ENCODE measurements at regions not wholly inside any gene's neighbourhood (a gene's known extent, or its start where the extent isn't known, plus 50 kb on each side); places are given as distances from the start of the nearest gene placed in this dataset.
"Not testable (repeated sequence)": the region's sequence is repeated elsewhere in the genome, so short reads cannot be mapped to it uniquely, and the experiment has no call there.

DNA sequence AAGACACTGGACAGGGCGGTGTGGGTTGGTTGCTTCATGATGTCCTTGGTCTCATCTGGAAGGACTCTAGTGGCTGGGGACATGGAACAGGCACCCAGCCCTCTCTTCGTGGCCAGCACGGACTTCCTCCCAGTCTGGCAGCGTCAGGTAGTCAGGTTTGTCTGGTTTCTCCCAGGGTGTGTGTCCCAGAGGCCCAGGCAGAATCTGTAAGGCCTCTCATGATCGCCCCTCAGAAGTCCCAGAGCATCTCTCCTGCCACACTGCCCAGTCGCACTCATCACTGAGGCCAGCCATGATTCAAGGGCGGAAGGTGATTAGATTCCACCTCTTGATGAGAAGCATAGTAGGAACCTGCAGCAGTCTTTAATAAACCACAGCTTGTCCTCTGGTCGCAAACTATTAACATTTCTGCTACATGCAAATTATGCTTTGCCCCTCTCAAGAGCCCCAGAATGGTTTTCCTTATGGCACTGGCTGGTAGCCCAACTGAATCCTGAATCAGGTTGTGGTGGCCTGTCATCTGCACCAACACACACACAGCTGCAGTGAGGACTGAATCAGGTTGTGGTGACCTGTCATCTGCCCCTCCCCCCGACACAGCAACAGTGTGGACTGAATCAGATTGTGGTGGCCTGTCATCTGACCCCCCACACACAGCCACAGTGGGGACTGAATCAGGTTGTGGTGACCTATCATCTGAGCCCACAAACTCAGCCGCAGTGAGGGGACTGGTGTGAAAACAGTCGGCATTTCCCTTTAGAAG, 1742.9 kb upstream of the TPTE start:
- TF ChIP-seq, protein P1, sequence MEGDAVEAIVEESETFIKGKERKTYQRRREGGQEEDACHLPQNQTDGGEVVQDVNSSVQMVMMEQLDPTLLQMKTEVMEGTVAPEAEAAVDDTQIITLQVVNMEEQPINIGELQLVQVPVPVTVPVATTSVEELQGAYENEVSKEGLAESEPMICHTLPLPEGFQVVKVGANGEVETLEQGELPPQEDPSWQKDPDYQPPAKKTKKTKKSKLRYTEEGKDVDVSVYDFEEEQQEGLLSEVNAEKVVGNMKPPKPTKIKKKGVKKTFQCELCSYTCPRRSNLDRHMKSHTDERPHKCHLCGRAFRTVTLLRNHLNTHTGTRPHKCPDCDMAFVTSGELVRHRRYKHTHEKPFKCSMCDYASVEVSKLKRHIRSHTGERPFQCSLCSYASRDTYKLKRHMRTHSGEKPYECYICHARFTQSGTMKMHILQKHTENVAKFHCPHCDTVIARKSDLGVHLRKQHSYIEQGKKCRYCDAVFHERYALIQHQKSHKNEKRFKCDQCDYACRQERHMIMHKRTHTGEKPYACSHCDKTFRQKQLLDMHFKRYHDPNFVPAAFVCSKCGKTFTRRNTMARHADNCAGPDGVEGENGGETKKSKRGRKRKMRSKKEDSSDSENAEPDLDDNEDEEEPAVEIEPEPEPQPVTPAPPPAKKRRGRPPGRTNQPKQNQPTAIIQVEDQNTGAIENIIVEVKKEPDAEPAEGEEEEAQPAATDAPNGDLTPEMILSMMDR (conservative IDR thresholded peaks at IDR 0.05 in 1 of 2, IDR thresholded peaks at IDR 0.05 in 1 of 2; ENCODE audit: extremely low read depth in 1 of 2, insufficient read depth in 1 of 2, low read depth in 1 of 2, low read length in 2 of 2): not testable (repeated sequence)
- TF ChIP-seq EZH2 (IDR thresholded peaks at IDR 0.05; ENCODE audit: borderline replicate concordance, low read length): not testable (repeated sequence)
